Suprapubic skin (tissue), 4 donors: ENCODE measurements at regions not wholly inside any gene's neighbourhood (a gene's known extent, or its start where the extent isn't known, plus 50 kb on each side); places are given as distances from the start of the nearest gene placed in this dataset.

ENCODE experiments used
- CTCF ChIP-seq, 2 donors: fragments of 200-600 bp in 1 of 2; fragments of 450-650 bp in 1 of 2; sonication (generic) in 1 of 2; IDR thresholded peaks; one replicate each; pipeline ENCODE4 v1.5.1; 2016 to 2019; ENCODE audit warnings: antibody characterized with exemption in 2 of 2, mild to moderate bottlenecking in 1 of 2, moderate library complexity in 1 of 2
- EP300 ChIP-seq: sonication (generic); formaldehyde crosslinking; IDR thresholded peaks from one replicate; pipeline ENCODE4 v1.6.1; 2017; ENCODE audit warnings: antibody characterized with exemption
- POLR2A ChIP-seq, 2 donors: fragments of 450-650 bp; IDR thresholded peaks; one replicate each; pipeline ENCODE4 v1.6.1; 2017; ENCODE audit warnings: antibody characterized with exemption in 2 of 2, mild to moderate bottlenecking in 2 of 2, moderate library complexity in 2 of 2
- POLR2AphosphoS5 ChIP-seq, 3 donors: sonication (generic); formaldehyde crosslinking; IDR thresholded peaks; one replicate each; pipeline ENCODE4 v1.6.1; 2017; ENCODE audit warnings: antibody characterized with exemption in 3 of 3

GRCh38 chr19:5230730-5231555 lies 109.7 kb downstream of the PTPRS start:
- TF ChIP-seq EP300 (no peak), CTCF (IDR thresholded peaks at IDR 0.05) (no peak), POLR2AphosphoS5 (IDR thresholded peaks at IDR 0.05) (no peak), POLR2A (IDR thresholded peaks at IDR 0.05) (no peak)
